Activated T-helper 2 cell treated with anti-CD3 and anti-CD28 coated beads, Interferon-gamma antibody, Interleukin-2, Interleukin-4, amounts not matched to agents 10 μg/mL and 5 μg/mL and 100 μg/mL, durations not matched to agents 14 hours and 24 hours and 36 hours (primary cell): ENCODE measurements at regions not wholly inside any gene's neighbourhood (a gene's known extent, or its start where the extent isn't known, plus 50 kb on each side); places are given as distances from the start of the nearest gene placed in this dataset.

ENCODE experiments used
- DNase-seq: peaks from one replicate; pipeline ENCODE4 v3.0.0; 2021; ENCODE audit warnings: low spot score
- H3K27ac Mint-ChIP-seq: one replicate; pipeline ENCODE4 v1.8.0; 2021; ENCODE audit warnings: mixed read lengths
- H3K27me3 Mint-ChIP-seq: one replicate; pipeline ENCODE4 v1.8.0; 2021; ENCODE audit warnings: low read depth, mixed read lengths
- H3K36me3 Mint-ChIP-seq: one replicate; pipeline ENCODE4 v1.8.0; 2021; ENCODE audit warnings: low read depth, mixed read lengths
- H3K4me1 Mint-ChIP-seq: one replicate; pipeline ENCODE4 v1.8.0; 2021; ENCODE audit warnings: low read depth, mixed read lengths
- H3K4me3 Mint-ChIP-seq: one replicate; pipeline ENCODE4 v1.8.0; 2021; ENCODE audit warnings: low read depth, mild to moderate bottlenecking, moderate library complexity, mixed read lengths
- H3K9me3 Mint-ChIP-seq: one replicate; pipeline ENCODE4 v1.8.0; 2021; ENCODE audit warnings: mixed read lengths
- intact Hi-C: fragments of 100-400 bp; cut with micrococcal nuclease; formaldehyde crosslinking; loops from one replicate; pipeline ENCODE4 v1.15.1; 2023

- no peaks in the 10 kb centered on the region for H3K4me1 Mint-ChIP-seq
- H3K4me3 Mint-ChIP-seq: no peak overlapping the region
- intact Hi-C loops: no loop called here
- DNase-seq: no peak
- H3K27me3 Mint-ChIP-seq: no peaks in the 10 kb centered on the region
- H3K9me3 Mint-ChIP-seq: no peaks in the 10 kb centered on the region
- no peak overlapping the region for H3K27ac Mint-ChIP-seq
- no peaks in the 10 kb centered on the region for H3K36me3 Mint-ChIP-seq
Measured at GRCh38 chr4:141571793-141572192, 64.6 kb upstream of the IL15 start.

GRCh38 chr4:141573678-141574077 is 62.7 kb upstream of the IL15 start:
- intact Hi-C loops: no loop called here
- Mint-ChIP-seq H3K27ac (no peak overlapping the region), H3K27me3 (no peaks in the 10 kb centered on the region), H3K9me3 (no peaks in the 10 kb centered on the region), H3K4me3 (no peak overlapping the region), H3K4me1 (no peaks in the 10 kb centered on the region), H3K36me3 (no peaks in the 10 kb centered on the region)
- DNase-seq: no peak

GRCh38 chr4:141575884-141576283 is 60.5 kb upstream of the IL15 start:
- H3K36me3 Mint-ChIP-seq: no peaks in the 10 kb centered on the region
- no peak overlapping the region for H3K4me3 Mint-ChIP-seq
- H3K27ac Mint-ChIP-seq: no peak overlapping the region

GRCh38 chr4:141576585-141577110 is 59.7 kb upstream of the IL15 start:
- Mint-ChIP-seq H3K4me3 (no peak overlapping the region), H3K27me3 (no peaks in the 10 kb centered on the region), H3K9me3 (no peaks in the 10 kb centered on the region), H3K27ac (no peak overlapping the region), H3K36me3 (no peaks in the 10 kb centered on the region), H3K4me1 (no peaks in the 10 kb centered on the region)
- intact Hi-C loops: no loop called here
- no peak for DNase-seq

More at GRCh38 chr4:141575884-141576283, 60.5 kb upstream of the IL15 start:
- H3K4me1 Mint-ChIP-seq: no peaks in the 10 kb centered on the region
- H3K27me3 Mint-ChIP-seq: no peaks in the 10 kb centered on the region
- intact Hi-C loops: no loop called here
- no peak for DNase-seq
- H3K9me3 Mint-ChIP-seq: no peaks in the 10 kb centered on the region

- H3K4me3 Mint-ChIP-seq: no peak overlapping the region
- H3K27me3 Mint-ChIP-seq: no peaks in the 10 kb centered on the region
- no peaks in the 10 kb centered on the region for H3K9me3 Mint-ChIP-seq
- intact Hi-C loops: no loop called here
- no peak overlapping the region for H3K27ac Mint-ChIP-seq
- H3K36me3 Mint-ChIP-seq: no peaks in the 10 kb centered on the region
- no peak for DNase-seq
- no peaks in the 10 kb centered on the region for H3K4me1 Mint-ChIP-seq
Measured at GRCh38 chr4:141578451-141578850, 57.9 kb upstream of the IL15 start.

- Mint-ChIP-seq H3K4me1 (no peaks in the 10 kb centered on the region), H3K27me3 (no peaks in the 10 kb centered on the region), H3K9me3 (no peaks in the 10 kb centered on the region), H3K27ac (no peak overlapping the region), H3K36me3 (no peaks in the 10 kb centered on the region), H3K4me3 (no peak overlapping the region)
- intact Hi-C loops: no loop called here
- no peak for DNase-seq
Measured at GRCh38 chr4:141580523-141580922, 55.9 kb upstream of the IL15 start.
